PC-9 (cell line): ENCODE measurements at regions not wholly inside any gene's neighbourhood (a gene's known extent, or its start where the extent isn't known, plus 50 kb on each side); places are given as distances from the start of the nearest gene placed in this dataset.

Source experiments
- EZH2 ChIP-seq: fragments of 200-600 bp; sonication (generic); IDR thresholded peaks from 2 replicates; pipeline ENCODE4 v1.8.0; 2017; ENCODE audit warnings: antibody characterized with exemption, low read depth
- TF ChIP-seq, protein P1 (sequence below): fragments of 200-600 bp; sonication (generic); conservative IDR thresholded peaks from 2 replicates; pipeline ENCODE4 v1.6.1; 2017; ENCODE audit warnings: mixed run types, antibody characterized with exemption, mild to moderate bottlenecking, moderate library complexity

DNA sequence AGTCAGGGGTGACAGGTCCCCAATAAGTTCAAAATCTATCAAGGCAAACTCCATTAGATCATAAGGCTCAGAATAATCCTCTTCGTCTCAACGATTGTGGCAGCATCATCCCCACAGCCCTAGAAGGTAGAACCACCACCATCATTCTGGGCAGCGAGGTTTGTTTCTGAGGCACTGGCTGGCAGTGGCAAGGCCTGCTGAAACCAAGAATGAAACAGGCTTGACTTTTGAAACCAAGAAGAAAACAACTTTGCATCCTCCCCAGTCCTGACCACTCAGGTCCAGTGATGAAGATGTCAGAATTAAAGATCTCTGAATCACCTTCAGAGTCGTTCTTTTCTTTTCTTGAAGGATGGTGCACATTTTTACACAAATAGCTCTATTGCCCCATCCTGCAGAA, 152.6 kb upstream of the SYT1 start:
- TF ChIP-seq EZH2 = no peak
- TF ChIP-seq, protein P1, sequence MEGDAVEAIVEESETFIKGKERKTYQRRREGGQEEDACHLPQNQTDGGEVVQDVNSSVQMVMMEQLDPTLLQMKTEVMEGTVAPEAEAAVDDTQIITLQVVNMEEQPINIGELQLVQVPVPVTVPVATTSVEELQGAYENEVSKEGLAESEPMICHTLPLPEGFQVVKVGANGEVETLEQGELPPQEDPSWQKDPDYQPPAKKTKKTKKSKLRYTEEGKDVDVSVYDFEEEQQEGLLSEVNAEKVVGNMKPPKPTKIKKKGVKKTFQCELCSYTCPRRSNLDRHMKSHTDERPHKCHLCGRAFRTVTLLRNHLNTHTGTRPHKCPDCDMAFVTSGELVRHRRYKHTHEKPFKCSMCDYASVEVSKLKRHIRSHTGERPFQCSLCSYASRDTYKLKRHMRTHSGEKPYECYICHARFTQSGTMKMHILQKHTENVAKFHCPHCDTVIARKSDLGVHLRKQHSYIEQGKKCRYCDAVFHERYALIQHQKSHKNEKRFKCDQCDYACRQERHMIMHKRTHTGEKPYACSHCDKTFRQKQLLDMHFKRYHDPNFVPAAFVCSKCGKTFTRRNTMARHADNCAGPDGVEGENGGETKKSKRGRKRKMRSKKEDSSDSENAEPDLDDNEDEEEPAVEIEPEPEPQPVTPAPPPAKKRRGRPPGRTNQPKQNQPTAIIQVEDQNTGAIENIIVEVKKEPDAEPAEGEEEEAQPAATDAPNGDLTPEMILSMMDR = no peak
